Ishikawa (cell line): ENCODE measurements at regions not wholly inside any gene's neighbourhood (a gene's known extent, or its start where the extent isn't known, plus 50 kb on each side); places are given as distances from the start of the nearest gene placed in this dataset.

Source experiments
- CEBPB ChIP-seq: IDR thresholded peaks from 2 replicates; pipeline ENCODE4 v1.6.1; 2012
- CREB1 ChIP-seq: IDR thresholded peaks from 2 replicates; pipeline ENCODE4 v1.6.1; 2012; ENCODE audit warnings: low read depth
- EGR1 ChIP-seq: IDR thresholded peaks from 2 replicates; pipeline ENCODE4 v1.6.1; 2012
- EP300 ChIP-seq: IDR thresholded peaks from 2 replicates; pipeline ENCODE4 v1.6.1; 2012; ENCODE audit warnings: borderline replicate concordance
- FOXM1 ChIP-seq: IDR thresholded peaks from 2 replicates; pipeline ENCODE4 v1.6.1; 2012; ENCODE audit warnings: low read depth, borderline replicate concordance
- MAX ChIP-seq: IDR thresholded peaks from 2 replicates; pipeline ENCODE4 v1.6.1; 2012
- NFIC ChIP-seq: IDR thresholded peaks from 2 replicates; pipeline ENCODE4 v1.6.1; 2012
- RAD21 ChIP-seq: IDR thresholded peaks from 2 replicates; pipeline ENCODE4 v1.6.1; 2012; ENCODE audit warnings: low read depth
- REST ChIP-seq: IDR thresholded peaks from 2 replicates; pipeline ENCODE4 v1.6.1; 2012; ENCODE audit warnings: low read depth, mild to moderate bottlenecking
- TAF1 ChIP-seq: IDR thresholded peaks from 2 replicates; pipeline ENCODE4 v1.6.1; 2012; ENCODE audit warnings: low read depth, mild to moderate bottlenecking
- TCF12 ChIP-seq: IDR thresholded peaks from 2 replicates; pipeline ENCODE4 v1.6.1; 2012; ENCODE audit warnings: low read depth
- TEAD4 ChIP-seq: IDR thresholded peaks from 2 replicates; pipeline ENCODE4 v1.6.1; 2012
- USF1 ChIP-seq: IDR thresholded peaks from 2 replicates; pipeline ENCODE4 v1.6.1; 2012
- YY1 ChIP-seq: IDR thresholded peaks from 2 replicates; pipeline ENCODE4 v1.6.1; 2012; ENCODE audit warnings: low read depth
- ZBTB7A ChIP-seq: IDR thresholded peaks from 2 replicates; pipeline ENCODE4 v1.6.1; 2012; ENCODE audit warnings: low read depth

GRCh38 chr6:23731609-23732008 lies 394.4 kb upstream of the NRSN1 start:
- TF ChIP-seq CREB1 = no peak
- TF ChIP-seq YY1 = no peak
- TF ChIP-seq EGR1 = no peak
- no peak for TF ChIP-seq MAX
- no peak for TF ChIP-seq REST

GRCh38 chr6:23732521-23732920 lies 393.5 kb upstream of the NRSN1 start:
- TF ChIP-seq EGR1 (no peak), RAD21 (no peak), TEAD4 (no peak)

GRCh38 chr6:23735151-23735550 lies 390.9 kb upstream of the NRSN1 start:
- no peak for TF ChIP-seq EP300
- no peak for TF ChIP-seq REST
- no peak for TF ChIP-seq FOXM1
- TF ChIP-seq MAX = no peak
- TF ChIP-seq TCF12 = no peak
- TF ChIP-seq NFIC = no peak
- TF ChIP-seq TAF1 = no peak
- no peak for TF ChIP-seq ZBTB7A
- no peak for TF ChIP-seq YY1

GRCh38 chr6:23736577-23736976 lies 389.4 kb upstream of the NRSN1 start:
- no peak for TF ChIP-seq EP300
- TF ChIP-seq MAX = no peak
- TF ChIP-seq FOXM1 = no peak
- TF ChIP-seq USF1 = no peak
- no peak for TF ChIP-seq REST
- TF ChIP-seq RAD21 = no peak
- no peak for TF ChIP-seq TEAD4
- no peak for TF ChIP-seq YY1
- no peak for TF ChIP-seq CREB1
- no peak for TF ChIP-seq TCF12
- no peak for TF ChIP-seq CEBPB

- TF ChIP-seq CEBPB = no peak
- TF ChIP-seq NFIC = no peak
- TF ChIP-seq CREB1 = no peak
- no peak for TF ChIP-seq MAX
These were observed 378.8 kb upstream of the NRSN1 start for GRCh38 chr6:23747239-23747638.

- TF ChIP-seq MAX = no peak
These were observed 373.6 kb upstream of the NRSN1 start for GRCh38 chr6:23752414-23752813.
